Fibroblast of lung (primary cell): ENCODE measurements at regions not wholly inside any gene's neighbourhood (a gene's known extent, or its start where the extent isn't known, plus 50 kb on each side); places are given as distances from the start of the nearest gene placed in this dataset.

Source experiments
- CTCF ChIP-seq, 2 donors: IDR thresholded peaks in 1 of 2; conservative IDR thresholded peaks in 1 of 2; 1 replicate in 1 of 2; 2 replicates in 1 of 2; pipeline ENCODE4 v1.5.1; 2011 to 2012; ENCODE audit warnings: low read length in 2 of 2, control low read depth in 1 of 2, inconsistent platforms in 1 of 2, low read depth in 1 of 2, mild to moderate bottlenecking in 1 of 2
- EZH2 ChIP-seq: IDR thresholded peaks from 2 replicates; pipeline ENCODE4 v1.5.1; 2012; ENCODE audit warnings: low read length, control low read depth, mild to moderate bottlenecking; ENCODE audit errors: missing control alignments

GRCh38 chr6:41423002-41423401 is 87.6 kb downstream of the NCR2 start:
- TF ChIP-seq CTCF (conservative IDR thresholded peaks at IDR 0.05 in 1 of 2, IDR thresholded peaks at IDR 0.05 in 1 of 2; ENCODE audit: low read depth in 1 of 2, low read length in 2 of 2) (no peak), EZH2 (no peak)
